Esophagus muscularis mucosa (tissue), 4 donors: ENCODE measurements at regions not wholly inside any gene's neighbourhood (a gene's known extent, or its start where the extent isn't known, plus 50 kb on each side); places are given as distances from the start of the nearest gene placed in this dataset.
"Not testable (repeated sequence)": the region's sequence is repeated elsewhere in the genome, so short reads cannot be mapped to it uniquely, and the experiment has no call there.

Experiments used
- DNase-seq: peaks from one replicate; pipeline ENCODE4 v3.0.0-alpha.2; 2017; ENCODE audit errors: extremely low spot score
- H3K27ac ChIP-seq, 4 donors: fragments of 200-600 bp; sonication (generic); replicated peaks in 1 of 4; 1 replicate in 3 of 4; 2 replicates in 1 of 4; pipeline ENCODE4 v1.5.1; 2016 to 2019; ENCODE audit warnings: mild to moderate bottlenecking in 1 of 4
- H3K27me3 ChIP-seq, 4 donors: fragments of 200-600 bp; sonication (generic); one replicate each; pipeline versions ENCODE4 v1.5.1 to v1.6.0; 2016 to 2019
- H3K36me3 ChIP-seq, 4 donors: fragments of 200-600 bp; sonication (generic); one replicate each; pipeline ENCODE4 v1.5.1; 2016 to 2019
- H3K4me1 ChIP-seq, 4 donors: fragments of 200-600 bp; sonication (generic); one replicate each; pipeline ENCODE4 v1.5.1; 2016 to 2019
- H3K4me3 ChIP-seq, 4 donors: fragments of 200-600 bp; sonication (generic); 1 replicate in 2 of 4; 2 replicates in 2 of 4; pipeline ENCODE4 v1.5.1; 2016 to 2019; ENCODE audit warnings: mild to moderate bottlenecking in 4 of 4, moderate library complexity in 1 of 4
- H3K9me3 ChIP-seq, 4 donors: fragments of 200-600 bp; sonication (generic); 1 replicate in 3 of 4; 2 replicates in 1 of 4; pipeline ENCODE4 v1.5.1; 2016 to 2019
- EP300 ChIP-seq: sonication (generic); formaldehyde crosslinking; IDR thresholded peaks from one replicate; pipeline ENCODE4 v1.6.1; 2017; ENCODE audit warnings: antibody characterized with exemption
- POLR2A ChIP-seq: fragments of 450-650 bp; IDR thresholded peaks from one replicate; pipeline ENCODE4 v1.6.1; 2017; ENCODE audit warnings: antibody characterized with exemption, moderate library complexity, mild to moderate bottlenecking, low read depth
- POLR2AphosphoS5 ChIP-seq, 2 donors: sonication (generic); formaldehyde crosslinking; IDR thresholded peaks; one replicate each; pipeline ENCODE4 v1.6.1; 2017; ENCODE audit warnings: antibody characterized with exemption in 2 of 2
- WGBS: methylation state at CpG from one replicate; pipeline ENCODE4 v1.1.5; 2018; 5-methylcytosine and 5-hydroxymethylcytosine counted together
- intact Hi-C: fragments of 100-400 bp; cut with DNase I; formaldehyde crosslinking; loops from one replicate; pipeline ENCODE4 v1.15.1; 2023
- TF ChIP-seq, protein P1 (sequence below), 3 experiments: fragments of 200-600 bp in 2 of 3; fragments of 450-650 bp in 1 of 3; sonication (generic) in 2 of 3; IDR thresholded peaks; one replicate each; pipeline ENCODE4 v1.5.1; 2017 to 2019; ENCODE audit warnings: antibody characterized with exemption in 3 of 3, mild to moderate bottlenecking in 2 of 3, moderate library complexity in 1 of 3

DNA sequence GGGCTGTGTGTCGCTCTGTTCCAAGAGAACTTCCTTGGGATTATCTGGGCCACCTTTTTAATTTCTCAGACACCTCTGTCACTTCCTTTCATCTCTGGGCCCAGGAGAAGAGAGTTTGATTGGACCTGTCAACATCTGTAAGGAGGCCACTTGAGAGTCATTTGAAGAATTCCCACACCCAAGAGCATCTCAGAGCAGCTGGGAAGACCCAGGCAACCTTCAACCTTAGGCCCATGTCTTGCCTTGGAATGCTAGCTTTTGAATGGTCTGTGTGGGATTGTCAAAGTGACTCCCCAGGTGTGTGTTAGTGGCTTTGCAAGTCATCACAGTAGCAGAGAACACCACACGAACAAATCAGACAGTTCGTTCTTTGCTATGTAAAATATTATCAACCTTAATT is 280.3 kb downstream of the CYRIA start:
- H3K9me3 ChIP-seq, result no peaks in the 10 kb centered on the region
- no peak for DNase-seq
- no peak overlapping the region for H3K4me3 ChIP-seq
- no peak overlapping the region for H3K27ac ChIP-seq
- TF ChIP-seq, protein P1, sequence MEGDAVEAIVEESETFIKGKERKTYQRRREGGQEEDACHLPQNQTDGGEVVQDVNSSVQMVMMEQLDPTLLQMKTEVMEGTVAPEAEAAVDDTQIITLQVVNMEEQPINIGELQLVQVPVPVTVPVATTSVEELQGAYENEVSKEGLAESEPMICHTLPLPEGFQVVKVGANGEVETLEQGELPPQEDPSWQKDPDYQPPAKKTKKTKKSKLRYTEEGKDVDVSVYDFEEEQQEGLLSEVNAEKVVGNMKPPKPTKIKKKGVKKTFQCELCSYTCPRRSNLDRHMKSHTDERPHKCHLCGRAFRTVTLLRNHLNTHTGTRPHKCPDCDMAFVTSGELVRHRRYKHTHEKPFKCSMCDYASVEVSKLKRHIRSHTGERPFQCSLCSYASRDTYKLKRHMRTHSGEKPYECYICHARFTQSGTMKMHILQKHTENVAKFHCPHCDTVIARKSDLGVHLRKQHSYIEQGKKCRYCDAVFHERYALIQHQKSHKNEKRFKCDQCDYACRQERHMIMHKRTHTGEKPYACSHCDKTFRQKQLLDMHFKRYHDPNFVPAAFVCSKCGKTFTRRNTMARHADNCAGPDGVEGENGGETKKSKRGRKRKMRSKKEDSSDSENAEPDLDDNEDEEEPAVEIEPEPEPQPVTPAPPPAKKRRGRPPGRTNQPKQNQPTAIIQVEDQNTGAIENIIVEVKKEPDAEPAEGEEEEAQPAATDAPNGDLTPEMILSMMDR (IDR thresholded peaks at IDR 0.05), result no peak
- WGBS, result 66% methylated on average over 3 of the region's 3 CpGs
- H3K36me3 ChIP-seq, result no peaks in the 10 kb centered on the region
- H3K4me1 ChIP-seq, result peaks cover 0 to 14% (median 9%) of the 10 kb centered on the region in 4 donors
- intact Hi-C loops, result no loop called here
- H3K27me3 ChIP-seq, result no peaks in the 10 kb centered on the region

- no peak for DNase-seq
Observed at GRCh38 chr2:16383411-16383810, 282.2 kb downstream of the CYRIA start.

DNA sequence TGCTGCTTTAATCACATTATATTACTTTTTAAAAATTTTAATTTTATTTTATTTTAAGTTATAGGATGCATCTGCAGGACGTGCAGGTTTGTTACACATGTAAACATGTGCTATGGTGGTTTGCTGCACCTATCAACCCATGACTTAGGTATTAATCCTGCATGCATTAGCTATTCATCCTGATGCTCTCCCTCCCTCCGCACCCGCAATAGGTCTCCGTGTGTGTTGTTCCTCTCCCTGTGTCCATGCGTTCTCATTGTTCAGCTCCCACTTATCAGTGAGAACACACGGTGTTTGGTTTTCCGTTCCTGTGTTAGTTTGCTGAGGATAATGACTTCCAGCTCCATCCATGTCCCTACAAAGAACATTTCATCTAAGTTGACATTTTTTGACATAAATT is 283.2 kb downstream of the CYRIA start:
- Histone ChIP-seq H3K9me3 (no peaks in the 10 kb centered on the region), H3K4me1 (peaks cover 0 to 14% (median 9%) of the 10 kb centered on the region in 4 donors), H3K27me3 (no peaks in the 10 kb centered on the region), H3K27ac (no peak overlapping the region), H3K36me3 (no peaks in the 10 kb centered on the region), H3K4me3 (no peak overlapping the region)
- intact Hi-C loops, result no loop called here
- WGBS, result 84% methylated on average over 7 of the region's 7 CpGs
- DNase-seq, result no peak
- TF ChIP-seq POLR2A (no peak), EP300 (no peak), POLR2AphosphoS5 (IDR thresholded peaks at IDR 0.05) (no peak)
- TF ChIP-seq, protein P1 (IDR thresholded peaks at IDR 0.05), result no peak

More at GRCh38 chr2:16383411-16383810, 282.2 kb downstream of the CYRIA start:
- no peak for TF ChIP-seq EP300
- TF ChIP-seq, protein P1 (IDR thresholded peaks at IDR 0.05), result no peak
- 56% methylated on average over 1 of the region's 1 CpG for WGBS
- peaks cover 0 to 14% (median 9%) of the 10 kb centered on the region in 4 donors for H3K4me1 ChIP-seq
- H3K36me3 ChIP-seq, result no peaks in the 10 kb centered on the region
- no peaks in the 10 kb centered on the region for H3K27me3 ChIP-seq
- H3K9me3 ChIP-seq, result no peaks in the 10 kb centered on the region
- no peak overlapping the region for H3K27ac ChIP-seq
- intact Hi-C loops, result no loop called here
- H3K4me3 ChIP-seq, result no peak overlapping the region

GRCh38 chr2:16381511-16381910 is 284.1 kb downstream of the CYRIA start:
- intact Hi-C loops, result no loop called here
- WGBS, result 77% methylated on average over 2 of the region's 2 CpGs
- Histone ChIP-seq H3K9me3 (no peaks in the 10 kb centered on the region), H3K4me3 (no peak overlapping the region), H3K27ac (no peak overlapping the region), H3K27me3 (no peaks in the 10 kb centered on the region), H3K36me3 (no peaks in the 10 kb centered on the region), H3K4me1 (peaks cover 0 to 13% (median 8%) of the 10 kb centered on the region in 4 donors)
- TF ChIP-seq, protein P1 (IDR thresholded peaks at IDR 0.05), result no peak
- no peak for TF ChIP-seq POLR2AphosphoS5 (IDR thresholded peaks at IDR 0.05)
- no peak for TF ChIP-seq EP300
- TF ChIP-seq POLR2A, result no peak
- DNase-seq, result no peak

- H3K4me1 ChIP-seq, H3K27me3 ChIP-seq, H3K9me3 ChIP-seq, H3K27ac ChIP-seq, H3K4me3 ChIP-seq, H3K36me3 ChIP-seq, DNase-seq, intact Hi-C loops: not testable (repeated sequence)
- 94% methylated on average over 5 of the region's 5 CpGs for WGBS
Observed at GRCh38 chr2:16379901-16380300, 285.7 kb downstream of the CYRIA start.

DNA sequence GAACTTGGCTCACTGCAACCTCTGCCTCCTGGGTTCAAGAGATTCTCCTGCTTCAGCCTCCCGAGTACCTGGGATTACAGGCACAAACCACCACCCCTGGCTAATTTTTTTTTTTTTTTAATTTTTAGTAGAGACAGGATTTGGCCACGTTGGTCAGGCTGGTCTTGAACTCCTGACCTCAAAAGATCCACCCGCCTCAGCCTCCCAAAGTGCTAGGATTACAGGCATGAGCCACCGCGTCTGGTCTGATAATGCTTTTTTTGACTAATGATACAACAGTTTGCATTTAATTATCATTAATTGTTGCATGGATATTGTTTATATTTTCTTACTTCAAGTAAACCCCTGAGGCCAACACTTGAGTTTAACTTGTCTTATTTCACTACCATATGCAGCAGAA is 286.6 kb downstream of the CYRIA start:
- intact Hi-C loops, H3K27me3 ChIP-seq: not testable (repeated sequence)
- WGBS, result 83% methylated on average over 5 of the region's 5 CpGs

More for the DNA sequence above, 286.6 kb downstream of the CYRIA start:
- not testable (repeated sequence) for H3K4me3 ChIP-seq, H3K4me1 ChIP-seq, DNase-seq, H3K27ac ChIP-seq, H3K9me3 ChIP-seq, H3K36me3 ChIP-seq
